Esophagus squamous epithelium (tissue), 5 donors: ENCODE measurements at regions not wholly inside any gene's neighbourhood (a gene's known extent, or its start where the extent isn't known, plus 50 kb on each side); places are given as distances from the start of the nearest gene placed in this dataset.
A peak's percentile ranks its signal among the peaks of the same experiment; 100 is the strongest.

Source experiments
- DNase-seq: peaks from one replicate; lab custom pipeline; 2025; lab: John Stamatoyannopoulos, UW
- H3K27ac ChIP-seq, 4 donors: fragments of 200-600 bp; sonication (generic); one replicate each; pipeline ENCODE4 v1.5.1; 2016 to 2019; ENCODE audit warnings: mild to moderate bottlenecking in 1 of 4
- H3K27me3 ChIP-seq, 4 donors: fragments of 200-600 bp; sonication (generic); 1 replicate in 3 of 4; 2 replicates in 1 of 4; pipeline versions ENCODE4 v1.5.1 to v1.6.0; 2017 to 2021; ENCODE audit warnings: antibody characterized with exemption in 1 of 4
- H3K36me3 ChIP-seq, 3 donors: fragments of 200-600 bp; sonication (generic); one replicate each; pipeline ENCODE4 v1.5.1; 2016 to 2019
- H3K4me1 ChIP-seq, 3 donors: fragments of 200-600 bp; sonication (generic); one replicate each; pipeline ENCODE4 v1.5.1; 2017 to 2019
- H3K4me3 ChIP-seq, 4 donors: fragments of 200-600 bp; sonication (generic); 1 replicate in 3 of 4; 2 replicates in 1 of 4; pipeline ENCODE4 v1.5.1; 2016 to 2019; ENCODE audit warnings: mild to moderate bottlenecking in 2 of 4, moderate library complexity in 1 of 4
- H3K9me3 ChIP-seq, 3 donors: fragments of 200-600 bp; sonication (generic); one replicate each; pipeline ENCODE4 v1.5.1; 2016 to 2019
- POLR2A ChIP-seq, 4 donors: fragments of 450-650 bp; IDR thresholded peaks; one replicate each; pipeline ENCODE4 v1.6.1; 2017; ENCODE audit warnings: antibody characterized with exemption in 4 of 4, mild to moderate bottlenecking in 4 of 4, moderate library complexity in 3 of 4
- WGBS, 2 donors: methylation state at CpG; one replicate each; pipeline ENCODE4 v1.1.5; 2018; 5-methylcytosine and 5-hydroxymethylcytosine counted together
- intact Hi-C: fragments of 100-400 bp; cut with DNase I; formaldehyde crosslinking; loops from one replicate; pipeline ENCODE4 v1.15.0; 2022
- TF ChIP-seq, protein P1 (sequence below), 6 experiments: fragments of 450-650 bp in 4 of 6; fragments of 200-600 bp in 2 of 6; sonication (generic) in 2 of 6; IDR thresholded peaks; one replicate each; pipeline ENCODE4 v1.5.1; 2016 to 2019; ENCODE audit warnings: antibody characterized with exemption in 6 of 6, mild to moderate bottlenecking in 4 of 6, moderate library complexity in 4 of 6
- donor health status: DM: yes; HTN: yes; CAD: no.

DNA sequence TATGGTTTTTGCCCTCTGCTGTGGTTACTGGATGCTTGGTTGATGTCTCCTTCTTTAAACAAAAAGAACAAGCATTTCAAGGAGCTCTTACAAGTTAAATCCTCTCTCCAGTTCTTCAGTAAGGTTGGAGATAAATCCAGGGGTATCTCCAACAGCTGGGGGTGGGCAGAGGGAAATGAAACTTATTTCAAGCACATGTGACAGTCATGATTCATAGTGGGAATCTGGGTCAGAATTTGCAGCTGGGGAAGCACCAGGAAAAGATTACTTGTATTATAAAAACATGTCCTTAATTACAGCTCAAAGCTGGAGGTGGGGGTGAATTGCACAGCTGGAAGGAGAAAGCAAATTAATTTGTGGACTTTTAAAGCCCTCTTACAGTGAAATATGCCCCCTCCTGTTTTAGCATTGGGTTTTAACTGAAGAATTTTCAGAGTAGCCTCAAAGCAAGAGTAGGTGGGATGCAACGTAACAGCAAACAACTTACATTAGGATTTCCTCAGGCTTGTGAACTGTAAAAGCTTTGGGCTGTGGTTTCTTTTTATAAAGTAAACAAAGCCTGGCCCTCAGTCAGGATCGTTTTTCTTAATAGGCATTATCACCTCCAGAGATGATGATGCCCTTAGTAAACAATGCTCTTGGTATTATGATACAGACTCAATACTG is 596.4 kb downstream of the NYAP2 start:
- peak overlapping the region in 2 of 4 donors; percentile 11 to 29 for H3K27ac ChIP-seq
- H3K36me3 ChIP-seq, result no peaks in the 10 kb centered on the region
- H3K9me3 ChIP-seq, result no peaks in the 10 kb centered on the region
- intact Hi-C loops, result no loop called here
- no peak overlapping the region for H3K4me3 ChIP-seq
- H3K4me1 ChIP-seq, result peaks cover 0 to 6% (median 0%) of the 10 kb centered on the region in 3 donors
- no peak for DNase-seq
- TF ChIP-seq, protein P1, sequence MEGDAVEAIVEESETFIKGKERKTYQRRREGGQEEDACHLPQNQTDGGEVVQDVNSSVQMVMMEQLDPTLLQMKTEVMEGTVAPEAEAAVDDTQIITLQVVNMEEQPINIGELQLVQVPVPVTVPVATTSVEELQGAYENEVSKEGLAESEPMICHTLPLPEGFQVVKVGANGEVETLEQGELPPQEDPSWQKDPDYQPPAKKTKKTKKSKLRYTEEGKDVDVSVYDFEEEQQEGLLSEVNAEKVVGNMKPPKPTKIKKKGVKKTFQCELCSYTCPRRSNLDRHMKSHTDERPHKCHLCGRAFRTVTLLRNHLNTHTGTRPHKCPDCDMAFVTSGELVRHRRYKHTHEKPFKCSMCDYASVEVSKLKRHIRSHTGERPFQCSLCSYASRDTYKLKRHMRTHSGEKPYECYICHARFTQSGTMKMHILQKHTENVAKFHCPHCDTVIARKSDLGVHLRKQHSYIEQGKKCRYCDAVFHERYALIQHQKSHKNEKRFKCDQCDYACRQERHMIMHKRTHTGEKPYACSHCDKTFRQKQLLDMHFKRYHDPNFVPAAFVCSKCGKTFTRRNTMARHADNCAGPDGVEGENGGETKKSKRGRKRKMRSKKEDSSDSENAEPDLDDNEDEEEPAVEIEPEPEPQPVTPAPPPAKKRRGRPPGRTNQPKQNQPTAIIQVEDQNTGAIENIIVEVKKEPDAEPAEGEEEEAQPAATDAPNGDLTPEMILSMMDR (IDR thresholded peaks at IDR 0.05), result no peak
- TF ChIP-seq POLR2A (IDR thresholded peaks at IDR 0.05), result no peak
- WGBS, 2 donors, result 45% methylated on average over 2 of the region's 2 CpGs
- H3K27me3 ChIP-seq, result no peaks in the 10 kb centered on the region

DNA sequence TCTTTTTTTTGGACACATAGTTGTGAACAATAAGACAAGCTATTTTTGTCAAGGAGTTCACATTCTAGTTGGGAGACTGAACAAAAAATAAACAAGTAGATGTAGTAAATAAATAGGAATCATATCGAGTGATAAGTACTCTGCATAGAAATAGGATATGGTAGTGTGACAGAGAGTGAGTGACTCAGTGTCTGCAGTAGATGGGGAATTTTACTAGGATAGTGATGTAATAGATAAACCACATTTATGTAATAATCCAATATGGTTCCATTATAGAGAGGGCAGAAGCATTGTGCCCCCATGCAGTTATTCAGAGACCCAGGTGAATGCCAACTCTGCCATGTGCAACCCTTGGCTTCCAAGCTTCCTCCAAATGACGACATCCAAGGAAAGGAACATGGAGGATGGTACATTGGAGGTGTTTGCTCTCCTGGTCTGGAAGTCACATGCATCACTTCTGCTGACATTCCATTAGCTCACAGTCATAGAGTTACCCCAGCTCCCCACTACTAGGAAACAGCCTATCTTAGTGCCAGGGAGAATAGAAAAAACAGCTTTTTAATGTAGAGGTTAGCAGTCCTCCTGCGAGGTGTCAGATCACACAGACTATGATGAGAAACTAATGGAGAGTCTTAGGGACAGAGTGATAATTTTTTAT is 595.4 kb downstream of the NYAP2 start:
- no peak for DNase-seq
- Histone ChIP-seq H3K4me3 (no peak overlapping the region), H3K4me1 (peaks cover 0 to 6% (median 0%) of the 10 kb centered on the region in 3 donors), H3K27ac (no peak overlapping the region), H3K9me3 (no peaks in the 10 kb centered on the region), H3K36me3 (no peaks in the 10 kb centered on the region), H3K27me3 (no peaks in the 10 kb centered on the region)
- intact Hi-C loops, result no loop called here
- TF ChIP-seq, protein P1 (IDR thresholded peaks at IDR 0.05), result no peak
- no peak for TF ChIP-seq POLR2A (IDR thresholded peaks at IDR 0.05)
- WGBS, 2 donors, result 76 to 77% methylated on average over 3 of the region's 3 CpGs

DNA sequence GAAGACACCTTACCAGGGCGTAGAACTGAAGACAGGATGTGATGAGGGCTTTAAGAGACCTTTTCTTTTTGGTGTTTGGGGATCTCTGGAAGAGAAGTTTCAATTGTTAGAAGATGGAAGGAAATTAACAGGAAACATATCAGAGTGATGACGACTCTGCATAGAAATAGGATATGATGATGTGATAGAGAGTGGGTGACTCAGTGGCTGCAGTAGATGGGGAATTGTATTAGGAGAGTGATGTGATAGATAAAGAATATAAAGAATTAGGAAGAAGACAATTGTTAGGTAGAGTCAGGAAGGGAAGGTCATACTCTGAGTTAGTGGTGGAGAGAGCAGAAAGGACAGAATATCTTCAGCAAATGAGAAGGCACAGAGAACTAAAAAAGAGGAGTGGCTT is 593.9 kb downstream of the NYAP2 start:
- Histone ChIP-seq H3K27me3 (no peaks in the 10 kb centered on the region), H3K36me3 (no peaks in the 10 kb centered on the region), H3K27ac (no peak overlapping the region), H3K4me1 (peaks cover 0 to 6% (median 0%) of the 10 kb centered on the region in 3 donors), H3K9me3 (no peaks in the 10 kb centered on the region), H3K4me3 (no peak overlapping the region)
- intact Hi-C loops, result no loop called here
- no peak for DNase-seq
- TF ChIP-seq, protein P1 (IDR thresholded peaks at IDR 0.05), result no peak
- TF ChIP-seq POLR2A (IDR thresholded peaks at IDR 0.05), result no peak
- WGBS, 2 donors, result 74 to 78% methylated on average over 2 of the region's 2 CpGs

DNA sequence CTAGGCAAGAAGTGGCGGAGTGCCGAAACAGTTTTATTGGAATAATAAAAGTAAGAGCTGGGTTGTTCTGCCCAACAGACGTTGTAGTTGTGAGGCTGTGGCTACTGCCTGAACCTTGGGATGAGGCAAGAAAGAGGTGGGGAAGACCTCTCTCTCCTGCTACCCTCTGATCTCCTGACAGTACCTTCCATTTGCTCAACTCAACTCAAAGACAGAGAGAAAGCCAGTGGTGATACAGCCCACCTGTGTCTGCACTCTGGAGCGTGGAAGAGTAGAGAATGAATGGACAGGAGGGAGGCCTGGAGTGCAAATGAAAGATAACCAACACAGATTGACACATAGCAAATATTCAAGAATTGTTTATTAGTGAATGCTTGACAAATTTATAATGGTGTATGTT is 590.3 kb downstream of the NYAP2 start:
- 91 to 94% methylated on average over 4 of the region's 4 CpGs for WGBS, 2 donors
- H3K36me3 ChIP-seq, result no peaks in the 10 kb centered on the region
- H3K9me3 ChIP-seq, result no peaks in the 10 kb centered on the region
- DNase-seq, result no peak
- H3K4me1 ChIP-seq, result no peaks in the 10 kb centered on the region
- no peak overlapping the region for H3K4me3 ChIP-seq
- TF ChIP-seq, protein P1 (IDR thresholded peaks at IDR 0.05), result no peak
- TF ChIP-seq POLR2A (IDR thresholded peaks at IDR 0.05), result no peak
- no peaks in the 10 kb centered on the region for H3K27me3 ChIP-seq
- intact Hi-C loops, result no loop called here
- H3K27ac ChIP-seq, result no peak overlapping the region

DNA sequence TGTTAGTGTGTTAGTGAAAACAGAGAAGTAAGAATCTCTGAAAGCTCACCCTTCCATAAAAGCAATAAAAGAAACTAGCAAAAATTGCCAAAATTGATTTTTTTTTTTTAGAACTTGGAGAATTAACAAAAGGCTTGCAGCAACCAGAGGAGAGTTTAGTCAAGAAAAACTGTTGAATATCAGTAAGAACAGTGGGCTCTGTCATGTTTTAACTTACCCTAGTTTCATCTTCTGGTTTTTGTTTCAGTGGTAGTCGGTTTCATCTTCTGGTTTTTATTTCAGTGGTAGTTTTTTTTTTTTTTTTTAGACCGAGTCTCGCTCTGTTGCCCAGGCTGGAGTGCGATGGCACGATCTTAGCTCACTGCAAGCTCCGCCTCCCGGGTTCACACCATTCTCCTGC is 580.9 kb downstream of the NYAP2 start:
- no peaks in the 10 kb centered on the region for H3K4me1 ChIP-seq
- WGBS, 2 donors, result 83 to 90% methylated on average over 7 of the region's 7 CpGs
- TF ChIP-seq, protein P1 (IDR thresholded peaks at IDR 0.05), result no peak
- no peak for TF ChIP-seq POLR2A (IDR thresholded peaks at IDR 0.05)
- H3K27me3 ChIP-seq, result no peaks in the 10 kb centered on the region
- no peak for DNase-seq
- intact Hi-C loops, result no loop called here
- H3K36me3 ChIP-seq, result no peaks in the 10 kb centered on the region
- H3K4me3 ChIP-seq, result no peak overlapping the region
- H3K9me3 ChIP-seq, result no peaks in the 10 kb centered on the region
- H3K27ac ChIP-seq, result no peak overlapping the region
